Erythroblast (primary cell): ENCODE measurements at regions not wholly inside any gene's neighbourhood (a gene's known extent, or its start where the extent isn't known, plus 50 kb on each side); places are given as distances from the start of the nearest gene placed in this dataset.

ENCODE experiments used
- DNase-seq, 2 experiments: peaks; one replicate each; lab custom pipeline; 2025; lab: John Stamatoyannopoulos, UW
- GATA1 ChIP-seq: IDR thresholded peaks from 2 replicates; pipeline ENCODE4 v1.6.1; 2011; ENCODE audit warnings: low read depth, mild to moderate bottlenecking, control low read depth, low read length, moderate library complexity
- POLR2A ChIP-seq: IDR thresholded peaks from 2 replicates; pipeline ENCODE4 v1.6.1; 2011; ENCODE audit warnings: mild to moderate bottlenecking, low read length

DNA sequence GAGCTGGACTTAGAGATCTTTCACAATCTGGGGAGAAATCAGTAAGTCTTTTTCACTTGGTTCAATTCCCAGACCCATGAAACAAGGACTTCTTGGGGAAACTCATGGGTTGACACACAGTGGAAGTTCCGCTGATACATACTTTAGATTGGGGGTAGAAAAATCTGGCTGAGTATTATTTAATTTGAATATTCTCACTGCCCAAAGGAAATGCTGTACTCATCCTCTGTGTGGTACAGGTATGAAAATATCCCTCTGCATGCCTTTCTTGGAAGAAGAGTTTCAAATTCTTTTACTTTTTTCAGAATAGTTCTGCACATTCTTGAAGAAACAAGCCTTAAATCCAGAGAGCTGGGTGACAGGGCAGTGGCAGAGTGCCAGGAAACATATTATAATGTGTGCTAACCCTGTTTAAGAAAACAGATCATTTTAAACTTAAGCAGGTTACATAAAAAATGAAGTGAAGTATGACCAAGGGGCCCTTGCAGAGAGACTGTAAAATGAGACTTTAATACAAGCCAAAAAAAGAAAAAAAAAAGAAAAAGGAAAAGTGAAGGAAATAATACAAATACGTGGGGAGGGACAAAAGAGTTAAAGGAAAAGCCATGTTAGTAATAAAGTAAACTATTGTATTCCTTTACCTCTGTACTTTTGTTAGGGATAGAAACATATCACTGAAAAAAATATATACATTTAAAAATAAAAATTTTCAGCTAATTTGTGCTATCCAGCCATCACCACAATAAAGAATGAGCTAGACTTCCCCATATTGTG, 173.4 kb upstream of the NR3C1 start:
- TF ChIP-seq GATA1 (no peak), POLR2A (no peak)
- no peak for DNase-seq

DNA sequence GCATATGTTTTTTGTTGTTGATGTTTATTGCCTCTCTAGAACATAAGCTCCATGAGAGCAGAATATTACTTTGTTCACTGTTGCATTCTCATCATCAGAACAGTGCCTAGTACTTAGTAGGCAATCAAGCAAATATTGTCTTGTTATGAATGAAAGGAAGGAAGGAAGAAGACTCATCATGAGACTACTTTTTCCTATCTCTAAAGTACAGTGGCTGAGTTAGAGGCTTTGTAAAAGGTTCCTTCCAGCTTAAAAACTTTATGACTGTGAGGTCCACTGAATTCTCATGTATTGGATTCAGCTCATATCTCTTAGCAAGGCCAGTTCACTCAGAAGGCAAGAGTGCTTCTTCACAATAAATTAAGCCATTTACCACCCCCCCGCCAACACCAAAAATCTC, 171.8 kb upstream of the NR3C1 start:
- no peak for DNase-seq
- no peak for TF ChIP-seq POLR2A
- TF ChIP-seq GATA1, result no peak

DNA sequence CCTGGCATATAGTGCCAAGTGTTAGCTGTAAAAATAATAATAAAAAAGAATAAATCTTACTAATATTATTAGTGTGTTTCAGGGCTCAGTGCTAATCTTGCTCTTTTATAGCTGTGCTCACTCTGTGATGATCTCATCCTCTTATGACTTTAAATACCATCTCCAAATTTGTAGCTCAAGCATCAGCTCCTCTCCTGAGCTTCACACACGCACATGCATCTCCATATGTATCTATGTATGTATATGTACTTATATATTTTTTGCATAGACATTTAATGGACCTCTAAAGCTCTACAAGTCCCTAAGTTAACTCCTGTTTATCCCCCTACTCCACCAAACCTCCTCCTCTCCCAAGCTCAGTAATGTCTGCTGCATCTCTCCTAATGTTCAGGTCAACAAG, 170.8 kb upstream of the NR3C1 start:
- DNase-seq, result no peak
- TF ChIP-seq POLR2A (no peak), GATA1 (no peak)

DNA sequence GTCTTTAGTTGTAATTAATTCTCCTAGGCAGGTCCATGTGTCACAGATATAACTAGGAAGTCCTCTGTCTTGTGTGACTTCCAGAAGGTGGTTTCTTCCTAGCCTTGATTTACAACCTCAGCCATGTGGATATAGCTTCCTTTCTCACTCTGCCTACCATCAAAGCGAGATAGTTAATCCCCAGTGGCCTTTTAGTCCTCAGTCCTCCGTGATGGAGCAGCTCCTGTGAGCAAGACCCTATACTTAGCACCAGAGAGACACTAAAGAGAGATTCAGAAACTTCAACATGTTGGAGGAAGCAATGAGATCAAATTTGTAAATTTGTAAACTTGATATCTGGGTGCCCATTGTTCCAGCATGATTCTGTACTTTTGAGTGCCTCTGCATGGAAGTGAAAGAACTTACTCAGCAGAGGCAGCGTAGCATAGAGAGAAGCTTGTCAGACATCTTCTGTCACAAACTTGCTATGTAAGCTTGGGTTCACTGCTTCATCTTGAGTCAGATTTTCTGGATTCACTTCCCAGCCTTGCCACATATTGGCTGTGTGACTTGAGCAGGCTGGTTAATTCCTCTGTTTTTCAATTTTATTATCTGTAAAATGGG, 170.2 kb upstream of the NR3C1 start:
- DNase-seq, result no peak
- TF ChIP-seq POLR2A (no peak), GATA1 (no peak)

DNA sequence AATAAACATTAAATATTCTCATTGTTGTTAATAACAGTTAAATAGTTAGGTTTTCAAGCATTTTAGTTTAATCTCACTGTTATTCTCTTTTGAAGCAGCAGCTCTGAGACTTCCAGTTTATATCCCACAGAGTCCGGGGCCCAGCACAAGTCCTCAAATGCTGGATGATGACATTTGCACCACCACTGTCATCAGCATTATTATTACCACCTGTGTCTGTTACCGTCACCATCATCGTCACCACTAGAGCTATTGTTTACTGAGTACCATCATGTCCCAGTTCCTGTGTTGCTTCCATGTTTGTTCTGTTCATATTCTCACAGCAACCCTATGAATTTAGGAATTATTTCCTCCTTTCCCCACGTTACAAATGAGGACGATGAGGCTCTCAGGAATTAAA, 169.2 kb upstream of the NR3C1 start:
- DNase-seq, result no peak
- TF ChIP-seq POLR2A (no peak), GATA1 (no peak)

DNA sequence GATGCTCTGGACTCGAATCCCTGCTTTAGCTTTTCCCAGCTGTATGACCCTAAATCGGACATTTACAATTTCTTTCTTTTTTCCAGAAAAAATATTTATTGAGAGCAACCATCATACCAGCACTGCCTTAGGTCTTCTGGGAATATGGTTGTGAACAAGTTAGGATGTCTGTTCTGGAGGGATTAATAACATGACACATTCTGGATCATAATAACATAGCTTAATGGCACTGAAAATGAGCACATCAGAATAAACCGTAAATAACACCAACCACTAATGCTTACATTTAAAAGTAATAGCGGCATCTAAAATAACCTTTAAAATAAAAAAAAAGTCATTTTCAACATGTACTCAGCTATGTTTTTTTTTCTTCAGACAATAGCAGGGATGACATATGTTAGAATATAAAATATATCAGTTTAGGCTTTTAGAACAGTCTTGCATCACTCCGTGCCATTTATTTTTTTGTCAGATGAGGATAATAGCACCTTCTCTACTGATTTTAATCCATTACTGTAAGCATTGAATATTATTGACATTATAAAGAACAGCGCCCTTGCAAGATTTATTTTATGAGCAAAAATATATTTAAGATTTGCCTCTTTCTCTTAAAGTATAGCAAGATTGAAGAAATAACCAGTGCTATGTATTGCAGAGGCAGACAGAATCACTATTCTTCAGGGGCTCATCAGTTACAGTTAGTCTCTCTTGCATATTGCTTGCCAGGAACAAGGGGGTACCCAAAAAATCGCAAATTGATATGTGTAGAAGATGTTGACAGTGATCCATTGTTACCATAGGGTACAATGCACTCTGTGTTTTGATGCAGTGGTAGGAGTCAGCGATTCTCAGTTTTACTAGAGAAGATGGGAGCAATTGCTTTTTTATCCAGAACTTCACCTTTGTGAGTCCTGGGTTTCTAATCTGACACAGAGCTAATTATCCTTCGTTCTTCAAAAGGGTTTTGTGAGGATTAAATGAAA, 168.4 kb upstream of the NR3C1 start:
- DNase-seq, result no peak
- no peak for TF ChIP-seq POLR2A
- no peak for TF ChIP-seq GATA1

DNA sequence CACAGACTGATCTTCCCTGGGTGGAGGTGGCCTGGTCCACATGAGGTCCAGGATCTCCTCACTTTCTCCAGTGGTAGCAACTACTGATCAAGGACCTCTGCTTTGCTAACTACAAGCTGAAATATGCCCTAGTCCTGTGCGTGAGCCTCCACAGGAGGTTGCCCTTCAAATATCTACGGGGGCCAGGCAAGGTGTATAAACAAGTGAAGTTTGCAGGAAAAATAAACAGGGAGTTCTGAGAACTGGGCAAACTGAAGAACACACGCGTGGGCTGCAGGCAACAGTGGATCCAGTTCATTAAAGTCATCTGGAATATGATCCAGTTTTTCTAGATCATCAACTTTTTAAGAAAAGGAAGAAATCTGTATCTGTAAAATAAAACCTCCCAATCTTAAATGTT, 167.5 kb upstream of the NR3C1 start:
- TF ChIP-seq GATA1, result no peak
- TF ChIP-seq POLR2A, result no peak
- no peak for DNase-seq

DNA sequence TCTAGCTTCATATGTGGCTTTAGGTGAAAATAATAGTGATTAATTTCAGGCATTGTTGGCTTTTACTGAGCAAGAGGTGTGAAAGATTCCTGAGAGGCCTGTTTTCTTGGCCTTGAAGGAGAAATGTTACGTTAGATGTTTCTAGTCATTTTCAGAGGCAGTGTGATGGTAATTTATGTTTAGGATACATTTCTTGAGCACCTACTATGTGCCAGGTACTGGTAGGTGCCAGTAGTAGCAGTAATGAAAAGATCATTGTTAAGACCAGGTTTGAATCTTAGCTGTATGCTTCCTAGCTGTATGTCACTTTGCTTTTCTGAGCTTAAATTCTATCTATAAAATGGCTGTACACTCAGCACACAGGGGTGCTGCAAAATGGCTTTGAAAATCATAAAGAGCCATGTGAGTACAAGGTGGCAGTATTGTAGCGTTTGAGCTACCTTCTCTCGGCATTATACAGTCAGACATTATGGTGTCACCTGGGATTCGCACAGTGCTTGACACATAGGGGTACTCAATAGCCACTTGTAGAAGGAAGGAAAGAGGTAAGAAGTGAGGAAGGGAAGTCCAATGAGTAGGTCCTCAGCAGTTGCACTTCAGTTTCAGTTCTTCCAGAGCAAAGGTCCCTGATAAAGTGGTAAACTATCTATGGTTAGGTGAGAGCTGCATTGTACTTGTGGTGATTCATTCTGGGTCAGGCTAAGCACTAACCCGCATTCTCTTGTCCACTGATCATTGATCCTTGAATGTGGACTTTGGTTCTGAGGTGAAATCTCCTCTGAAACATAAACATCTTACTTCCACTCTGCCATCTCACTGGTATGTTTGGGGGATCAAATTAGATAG, 166.5 kb upstream of the NR3C1 start:
- DNase-seq, result no peak
- TF ChIP-seq GATA1, result no peak
- no peak for TF ChIP-seq POLR2A

DNA sequence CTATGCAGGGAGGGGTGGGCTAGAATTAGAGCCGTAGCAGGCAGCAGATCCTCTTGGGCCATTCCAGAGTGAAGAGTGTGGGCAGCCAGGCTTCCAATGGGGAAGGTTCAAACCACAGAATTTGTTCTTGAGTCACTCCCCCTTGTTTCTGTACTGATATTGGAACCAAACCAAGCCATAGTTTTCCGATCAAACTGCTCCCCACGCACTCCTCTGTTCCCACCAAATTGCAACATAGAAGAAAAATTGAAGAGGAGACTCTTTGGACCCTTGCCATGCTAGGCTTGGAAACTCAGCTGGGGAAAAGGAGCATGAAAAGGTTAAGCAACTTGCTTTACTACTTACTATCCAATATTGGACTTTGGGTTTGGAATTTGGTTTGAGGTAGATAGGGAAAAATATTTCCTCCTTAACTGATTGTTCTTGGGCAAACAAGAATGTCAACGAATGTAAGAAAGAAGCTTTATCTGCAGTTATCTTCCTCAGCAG, 165.8 kb upstream of the NR3C1 start:
- no peak for TF ChIP-seq GATA1
- no peak for DNase-seq

DNA sequence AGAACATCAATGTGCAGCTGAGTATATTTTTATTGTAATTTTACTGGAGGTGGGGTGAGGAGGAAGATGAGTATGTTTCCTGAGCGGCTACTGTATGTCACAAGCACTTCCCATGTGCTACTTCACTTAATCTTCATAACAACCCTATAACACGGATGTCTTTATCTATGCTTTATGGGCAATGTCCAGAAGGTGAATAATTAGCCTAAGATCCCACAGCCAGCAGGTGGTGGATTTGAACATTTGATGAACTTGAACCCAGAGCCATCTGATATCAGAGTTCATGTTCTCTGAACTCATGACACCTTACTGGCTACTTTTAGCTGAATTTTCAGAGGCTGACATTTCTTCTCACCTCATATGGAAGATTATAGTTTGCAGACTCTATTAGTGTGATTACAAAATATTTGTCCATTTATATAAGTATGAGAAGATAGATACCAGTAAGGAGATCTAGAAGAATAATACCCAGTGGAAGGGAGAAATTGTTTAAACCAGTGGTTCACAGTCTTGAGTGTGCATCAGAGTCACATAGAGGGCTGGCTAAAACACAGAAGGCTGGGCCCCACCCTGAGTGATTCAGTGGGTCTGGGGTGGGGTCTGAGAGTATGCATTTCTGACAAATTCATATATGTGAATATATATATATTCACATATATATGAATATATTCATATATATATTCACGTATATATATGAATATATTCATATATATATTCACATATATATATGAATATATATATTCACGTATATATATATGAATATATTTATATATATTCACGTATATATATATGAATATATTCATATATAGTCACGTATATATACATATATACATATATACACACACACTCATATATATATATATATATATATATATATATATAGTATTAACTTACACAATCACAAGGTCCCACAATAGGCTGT, 164.4 kb upstream of the NR3C1 start:
- no peak for DNase-seq
- no peak for TF ChIP-seq POLR2A
- TF ChIP-seq GATA1, result no peak

DNA sequence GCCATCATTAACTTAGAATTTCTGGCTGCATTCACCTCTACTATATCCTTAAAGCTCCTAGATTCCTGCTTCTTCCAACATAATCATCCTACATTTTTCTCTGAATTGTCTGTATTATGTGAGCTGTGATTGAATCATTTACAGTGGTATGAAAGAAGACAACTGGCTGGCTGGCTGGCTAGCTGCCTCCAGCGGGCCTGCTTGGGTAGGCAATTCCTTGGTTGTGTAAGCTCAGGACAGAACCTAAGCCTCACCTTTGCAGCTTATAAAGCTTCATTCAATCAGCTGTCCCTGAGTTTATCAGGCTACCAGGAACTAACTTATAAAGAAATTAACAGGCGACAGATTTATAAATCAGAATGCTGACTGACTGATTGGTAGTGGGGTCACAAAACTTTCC, 162.7 kb upstream of the NR3C1 start:
- no peak for DNase-seq
- TF ChIP-seq GATA1 (no peak), POLR2A (no peak)

DNA sequence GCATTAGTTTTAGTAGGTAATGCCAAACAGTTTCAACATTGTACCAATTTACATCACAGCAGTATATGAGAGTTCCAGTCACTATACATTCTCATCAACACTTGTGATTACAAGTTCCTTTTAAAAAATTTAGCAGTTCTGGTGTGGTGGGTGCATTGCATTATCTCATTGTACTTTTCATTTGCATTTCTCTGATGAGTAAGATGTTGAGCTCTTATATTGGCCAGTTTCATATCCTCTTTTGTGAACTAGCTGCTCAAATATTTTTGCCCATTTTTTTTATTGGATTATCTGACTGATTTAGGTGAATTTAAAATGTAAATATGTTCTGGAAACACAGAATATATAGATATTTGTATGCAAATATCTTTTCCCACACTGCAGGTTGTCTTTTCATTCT, 160.9 kb upstream of the NR3C1 start:
- no peak for DNase-seq
- TF ChIP-seq GATA1 (no peak), POLR2A (no peak)
